ENCODE measurements at regions not wholly inside any gene's neighbourhood (a gene's known extent, or its start where the extent isn't known, plus 50 kb on each side); places are given as distances from the start of the nearest gene placed in this dataset.
"Not testable (repeated sequence)": the region's sequence is repeated elsewhere in the genome, so short reads cannot be mapped to it uniquely, and the experiment has no call there.

DNA sequence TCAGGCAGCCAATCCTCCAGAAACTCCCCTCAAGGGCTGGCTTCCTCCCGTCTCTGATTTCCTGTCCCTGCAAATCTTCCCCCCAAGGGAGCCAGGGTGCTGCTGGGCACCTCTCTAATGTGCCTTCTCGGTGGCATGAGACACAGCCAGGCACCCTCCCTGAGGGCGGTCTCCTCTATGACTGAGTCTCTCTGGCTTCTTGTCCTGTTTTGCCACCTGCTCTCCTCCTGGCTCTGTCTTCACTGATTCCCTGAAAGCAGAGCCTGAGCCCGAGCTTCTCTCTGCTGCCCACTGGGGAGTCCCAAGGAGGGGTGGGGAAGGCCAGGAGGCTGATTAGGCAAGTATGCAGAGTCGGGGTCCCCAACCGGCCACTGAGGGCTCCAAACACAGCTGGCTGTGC is 60.4 kb upstream of the INSIG1 start:
- no peak overlapping the region for H3K4me3 ChIP-seq (ENCODE audit: low read length in 2 of 2)

DNA sequence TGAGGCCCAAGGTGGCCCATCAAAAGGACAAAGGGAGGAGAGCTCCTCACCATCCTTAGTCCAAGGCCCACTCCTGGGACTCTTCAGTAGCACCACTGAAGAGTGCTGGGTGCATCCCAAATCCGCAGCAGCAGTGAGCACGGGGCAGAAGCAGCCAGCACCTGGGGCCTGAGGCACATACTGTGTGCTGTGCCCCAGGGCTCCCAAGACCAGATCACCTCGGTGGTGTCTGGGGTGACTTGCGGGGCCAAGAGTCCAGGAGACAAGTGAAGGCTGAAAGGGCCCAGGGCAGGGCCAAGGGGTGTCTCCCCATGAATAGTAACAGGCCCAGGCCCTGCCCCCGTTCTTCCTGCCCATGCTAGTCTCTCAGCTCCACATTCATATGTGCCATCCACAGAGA is 59.9 kb upstream of the INSIG1 start:
- Mint-ChIP-seq H3K4me1 (no peaks in the 10 kb centered on the region), H3K9me3 (no peaks in the 10 kb centered on the region), H3K27me3 (peaks cover 14 to 15% of the 10 kb centered on the region in 2 donors), H3K36me3 (no peaks in the 10 kb centered on the region), H3K27ac (no peak overlapping the region), H3K4me3 (no peak overlapping the region)
- no peaks in the 10 kb centered on the region for H3K36me3 ChIP-seq (ENCODE audit: insufficient read depth, low read length)
- ChIA-PET POLR2A (ENCODE audit: partially characterized antibody) (no interaction called here), CTCF (ENCODE audit: partially characterized antibody) (no interaction called here)
- intact Hi-C loops (cut with micrococcal nuclease) = no loop called here
- H3K4me1 ChIP-seq (ENCODE audit: insufficient read depth, low read length) = no peaks in the 10 kb centered on the region
- no peak overlapping the region for H3K27ac ChIP-seq (ENCODE audit: low read depth, low read length)
- no peak overlapping the region for H3K4me3 ChIP-seq (ENCODE audit: low read length in 2 of 2)
- no peaks in the 10 kb centered on the region for H3K27me3 ChIP-seq (ENCODE audit: insufficient read depth, low read length)
- no peaks in the 10 kb centered on the region for H3K9me3 ChIP-seq (ENCODE audit: control insufficient read depth in 1 of 2, low read length in 2 of 2)
- DNase-seq = no peak

More for the DNA sequence above, 60.4 kb upstream of the INSIG1 start:
- Histone ChIP-seq H3K36me3 (ENCODE audit: insufficient read depth, low read length) (no peaks in the 10 kb centered on the region), H3K4me1 (ENCODE audit: insufficient read depth, low read length) (no peaks in the 10 kb centered on the region), H3K9me3 (ENCODE audit: control insufficient read depth in 1 of 2, low read length in 2 of 2) (no peaks in the 10 kb centered on the region), H3K27me3 (ENCODE audit: insufficient read depth, low read length) (no peaks in the 10 kb centered on the region), H3K27ac (ENCODE audit: low read depth, low read length) (no peak overlapping the region)
- Mint-ChIP-seq H3K36me3 (no peaks in the 10 kb centered on the region), H3K4me3 (no peak overlapping the region), H3K27me3 (peaks cover 14 to 15% of the 10 kb centered on the region in 2 donors), H3K9me3 (no peaks in the 10 kb centered on the region), H3K27ac (peak overlapping the region in 1 of 7 donors; percentile 24), H3K4me1 (no peaks in the 10 kb centered on the region)
- intact Hi-C loops (cut with micrococcal nuclease) = no loop called here
- DNase-seq = no peak
- CTCF ChIA-PET (ENCODE audit: partially characterized antibody) = no interaction called here
- POLR2A ChIA-PET (ENCODE audit: partially characterized antibody) = no interaction called here

DNA sequence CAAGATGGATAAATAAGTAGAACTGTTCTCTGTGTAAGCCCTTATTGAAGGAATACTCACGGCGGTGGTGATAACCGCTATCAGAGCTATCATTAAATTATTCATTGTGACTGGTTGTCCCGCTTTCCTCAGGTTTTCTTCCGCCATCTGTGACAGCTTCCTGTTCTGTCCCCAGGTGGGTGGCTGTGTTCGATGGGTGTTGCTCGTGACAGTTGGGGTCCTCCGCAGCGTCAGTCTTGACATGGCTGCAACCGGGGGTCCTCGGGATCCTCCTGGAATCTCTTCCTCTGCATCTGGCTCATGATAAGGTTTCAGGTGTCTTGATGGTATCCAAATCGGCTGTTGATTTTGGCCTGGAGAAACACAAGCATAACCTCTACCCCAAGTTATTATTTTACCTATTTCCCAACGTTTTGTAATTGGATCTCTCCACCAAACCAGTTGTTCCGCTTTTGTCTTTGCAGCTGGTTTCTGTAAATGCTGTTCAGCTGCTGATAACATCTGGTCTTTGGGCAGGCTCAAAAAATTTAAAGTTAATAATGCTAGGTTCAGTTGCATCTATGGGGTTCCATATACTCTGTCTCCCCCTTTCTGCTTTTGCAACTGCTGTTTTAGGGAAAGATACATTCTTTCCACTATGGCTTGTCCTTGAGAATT is 58.1 kb upstream of the INSIG1 start:
- H3K4me3 ChIP-seq (ENCODE audit: low read length in 2 of 2); H3K36me3 ChIP-seq (ENCODE audit: insufficient read depth, low read length); H3K4me1 ChIP-seq (ENCODE audit: insufficient read depth, low read length); POLR2A ChIA-PET (ENCODE audit: partially characterized antibody); DNase-seq; H3K9me3 ChIP-seq (ENCODE audit: control insufficient read depth in 1 of 2, low read length in 2 of 2); H3K27ac ChIP-seq (ENCODE audit: low read depth, low read length); CTCF ChIA-PET (ENCODE audit: partially characterized antibody); H3K4me1 Mint-ChIP-seq; H3K9me3 Mint-ChIP-seq; intact Hi-C loops (cut with micrococcal nuclease); H3K27ac Mint-ChIP-seq; H3K36me3 Mint-ChIP-seq; H3K27me3 ChIP-seq (ENCODE audit: insufficient read depth, low read length): not testable (repeated sequence)
- peak overlapping the region in 1 of 8 donors; percentile 11 for H3K4me3 Mint-ChIP-seq
- H3K27me3 Mint-ChIP-seq = peaks cover 17 to 18% of the 10 kb centered on the region in 2 donors

DNA sequence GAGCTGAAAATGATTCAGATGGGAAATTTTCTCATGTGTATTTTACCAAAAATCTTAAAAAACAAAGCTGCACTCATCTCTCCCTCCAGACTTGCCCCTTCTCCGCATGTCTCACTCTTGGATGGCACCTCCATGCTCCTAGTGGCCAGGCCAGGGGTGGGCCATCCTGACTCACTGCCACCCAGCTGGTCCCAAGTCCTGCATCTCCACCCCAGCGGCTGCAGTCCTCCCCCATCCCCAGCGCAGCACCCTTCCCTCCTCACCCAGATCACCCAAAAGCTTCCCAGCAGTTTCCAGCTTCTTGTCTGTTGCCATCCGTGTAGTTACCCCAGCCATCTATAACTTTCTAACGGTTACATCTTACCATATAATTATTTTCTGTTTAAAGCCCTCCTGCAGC is 53.0 kb upstream of the INSIG1 start:
- no peaks in the 10 kb centered on the region for H3K27me3 ChIP-seq (ENCODE audit: insufficient read depth, low read length)
- ChIA-PET CTCF (ENCODE audit: partially characterized antibody) (no interaction called here), POLR2A (ENCODE audit: partially characterized antibody) (no interaction called here)
- H3K4me1 ChIP-seq (ENCODE audit: insufficient read depth, low read length) = no peaks in the 10 kb centered on the region
- intact Hi-C loops (cut with micrococcal nuclease) = no loop called here
- Mint-ChIP-seq H3K9me3 (peaks cover 0 to 6% (median 2%) of the 10 kb centered on the region in 8 donors), H3K4me1 (no peaks in the 10 kb centered on the region), H3K36me3 (no peaks in the 10 kb centered on the region), H3K4me3 (no peak overlapping the region), H3K27ac (no peak overlapping the region), H3K27me3 (peaks cover 5 to 6% of the 10 kb centered on the region in 2 donors)
- no peak overlapping the region for H3K27ac ChIP-seq (ENCODE audit: low read depth, low read length)
- no peaks in the 10 kb centered on the region for H3K9me3 ChIP-seq (ENCODE audit: control insufficient read depth in 1 of 2, low read length in 2 of 2)
- no peak for DNase-seq
- no peaks in the 10 kb centered on the region for H3K36me3 ChIP-seq (ENCODE audit: insufficient read depth, low read length)
- no peak overlapping the region for H3K4me3 ChIP-seq (ENCODE audit: low read length in 2 of 2)

DNA sequence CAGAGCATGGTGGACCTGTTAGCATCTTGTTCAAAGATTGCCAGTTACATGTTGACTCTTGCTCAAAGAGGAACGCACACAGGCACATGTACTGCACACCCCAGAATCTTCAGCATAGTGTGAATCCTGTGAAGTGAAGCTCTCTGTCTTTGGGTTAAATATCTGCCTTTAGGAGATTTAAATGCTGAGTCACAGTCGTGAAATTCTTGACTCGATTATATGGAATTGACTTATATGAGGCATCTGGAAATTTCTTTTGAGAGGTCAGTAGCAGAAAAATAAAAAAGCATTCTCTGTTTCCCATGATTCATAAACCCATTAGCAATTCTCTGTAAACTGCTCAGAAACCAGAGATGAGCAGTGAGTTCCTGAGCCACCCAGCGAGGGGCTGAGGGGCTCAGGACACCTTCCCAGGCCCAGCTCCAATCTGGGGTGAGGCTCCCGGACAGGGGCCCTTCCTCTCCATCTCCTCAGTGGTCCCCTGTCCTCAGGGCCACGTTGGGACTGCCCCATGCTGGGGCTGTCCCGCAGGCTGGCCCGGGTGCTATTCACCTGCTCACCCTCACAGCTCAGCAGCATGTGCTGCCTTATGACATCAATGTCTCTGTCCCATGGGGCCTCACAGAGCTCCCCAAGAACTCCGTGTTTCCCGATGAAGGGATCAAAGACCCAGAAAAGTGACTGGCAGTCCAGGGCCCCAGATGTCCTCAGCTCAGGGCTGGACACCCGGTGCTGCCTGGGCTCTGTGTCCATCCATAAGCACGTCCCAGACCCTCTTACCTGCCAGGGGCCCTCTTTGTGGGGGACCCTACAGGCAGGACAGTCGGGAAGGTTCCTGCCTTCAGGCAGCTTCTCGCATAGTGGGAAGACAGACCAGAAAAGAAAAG is 50.0 kb upstream of the INSIG1 start:
- H3K27me3 ChIP-seq (ENCODE audit: insufficient read depth, low read length) = no peaks in the 10 kb centered on the region
- no peak overlapping the region for H3K4me3 ChIP-seq (ENCODE audit: low read length in 2 of 2)
- ChIA-PET CTCF (ENCODE audit: partially characterized antibody) (no interaction called here), POLR2A (ENCODE audit: partially characterized antibody) (no interaction called here)
- Mint-ChIP-seq H3K27ac (no peak overlapping the region), H3K4me3 (no peak overlapping the region), H3K36me3 (no peaks in the 10 kb centered on the region), H3K9me3 (peaks cover 0 to 6% (median 2%) of the 10 kb centered on the region in 8 donors), H3K27me3 (peaks cover 3 to 5% of the 10 kb centered on the region in 2 donors), H3K4me1 (no peaks in the 10 kb centered on the region)
- no peak overlapping the region for H3K27ac ChIP-seq (ENCODE audit: low read depth, low read length)
- H3K4me1 ChIP-seq (ENCODE audit: insufficient read depth, low read length) = no peaks in the 10 kb centered on the region
- intact Hi-C loops (cut with micrococcal nuclease) = no loop called here
- no peaks in the 10 kb centered on the region for H3K36me3 ChIP-seq (ENCODE audit: insufficient read depth, low read length)
- DNase-seq = no peak
- no peaks in the 10 kb centered on the region for H3K9me3 ChIP-seq (ENCODE audit: control insufficient read depth in 1 of 2, low read length in 2 of 2)

Data from CD4-positive, alpha-beta memory T cell (primary cell).